Liver (tissue), 8 donors: ENCODE measurements at regions not wholly inside any gene's neighbourhood (a gene's known extent, or its start where the extent isn't known, plus 50 kb on each side); places are given as distances from the start of the nearest gene placed in this dataset.

ENCODE experiments used
- DNase-seq: peaks from one replicate; pipeline ENCODE4 v3.0.0-alpha.2; 2017; ENCODE audit warnings: low spot score
- H3K27ac ChIP-seq, 2 donors: one replicate each; pipeline ENCODE4 v1.7.0; 2013; ENCODE audit warnings: inconsistent platforms in 2 of 2, low read length in 2 of 2, control low read depth in 1 of 2, low read depth in 1 of 2, mild to moderate bottlenecking in 1 of 2
- H3K27me3 ChIP-seq, 4 donors: one replicate each; pipeline versions ENCODE4 v1.6.1 to v1.7.0; 2013; ENCODE audit warnings: low read length in 3 of 4, inconsistent platforms in 1 of 4, mild to moderate bottlenecking in 1 of 4, moderate library complexity in 1 of 4; ENCODE audit not compliant: control insufficient read depth in 4 of 4, insufficient read depth in 4 of 4
- H3K36me3 ChIP-seq, 4 donors: one replicate each; pipeline versions ENCODE4 v1.6.1 to v1.7.0; 2013; ENCODE audit warnings: low read length in 3 of 4, mild to moderate bottlenecking in 3 of 4, low read depth in 1 of 4, moderate library complexity in 1 of 4; ENCODE audit not compliant: control insufficient read depth in 4 of 4, insufficient read depth in 3 of 4
- H3K4me1 ChIP-seq, 4 donors: one replicate each; pipeline versions ENCODE4 v1.6.1 to v1.7.0; 2013; ENCODE audit warnings: low read length in 3 of 4, mild to moderate bottlenecking in 3 of 4, moderate library complexity in 1 of 4; ENCODE audit not compliant: control insufficient read depth in 4 of 4, insufficient read depth in 4 of 4
- H3K4me3 ChIP-seq, 3 donors: one replicate each; pipeline versions ENCODE4 v1.6.1 to v1.7.0; 2013; ENCODE audit warnings: low read length in 3 of 3, control low read depth in 1 of 3, low read depth in 1 of 3, mild to moderate bottlenecking in 1 of 3
- H3K9ac ChIP-seq, 2 donors: one replicate each; pipeline ENCODE4 v1.7.0; 2013; ENCODE audit warnings: low read length in 2 of 2, mild to moderate bottlenecking in 2 of 2, moderate library complexity in 2 of 2, control low read depth in 1 of 2, low read depth in 1 of 2
- H3K9me3 ChIP-seq, 4 donors: one replicate each; pipeline versions ENCODE4 v1.6.1 to v1.7.0; 2013; ENCODE audit warnings: low read length in 3 of 4; ENCODE audit not compliant: control insufficient read depth in 4 of 4
- ATF3 ChIP-seq: IDR thresholded peaks from 2 replicates; pipeline ENCODE4 v1.6.1; 2016; ENCODE audit warnings: antibody characterized with exemption
- CTCF ChIP-seq: fragments of 150-350 bp; IDR thresholded peaks from 2 replicates; pipeline ENCODE4 v1.5.1; 2017; ENCODE audit warnings: improper control_type of control experiment, low read depth, low read length; ENCODE audit not compliant: missing input control
- EGR1 ChIP-seq, 2 donors: IDR thresholded peaks; 2 replicates each; pipeline ENCODE4 v1.6.1; 2016 to 2018; ENCODE audit warnings: antibody characterized with exemption in 2 of 2, low read depth in 2 of 2
- FOXA1 ChIP-seq: IDR thresholded peaks from 2 replicates; pipeline ENCODE4 v1.6.1; 2016; ENCODE audit warnings: antibody characterized with exemption
- GABPA ChIP-seq, 2 donors: IDR thresholded peaks in 1 of 2; conservative IDR thresholded peaks in 1 of 2; 2 replicates each; pipeline ENCODE4 v1.6.1; 2016; ENCODE audit warnings: antibody characterized with exemption in 2 of 2, mild to moderate bottlenecking in 1 of 2, moderate library complexity in 1 of 2
- HNF4A ChIP-seq, 2 donors: conservative IDR thresholded peaks; 2 replicates each; pipeline ENCODE4 v1.6.1; 2016; ENCODE audit warnings: antibody characterized with exemption in 2 of 2, mild to moderate bottlenecking in 2 of 2
- HNF4G ChIP-seq: IDR thresholded peaks from 2 replicates; pipeline ENCODE4 v1.6.1; 2016; ENCODE audit warnings: antibody characterized with exemption
- JUND ChIP-seq, 2 donors: IDR thresholded peaks; 2 replicates each; pipeline ENCODE4 v1.6.1; 2016; ENCODE audit warnings: antibody characterized with exemption in 2 of 2
- MAX ChIP-seq: IDR thresholded peaks from 2 replicates; pipeline ENCODE4 v1.6.1; 2016; ENCODE audit warnings: antibody characterized with exemption
- NR2F2 ChIP-seq: IDR thresholded peaks from 2 replicates; pipeline ENCODE4 v1.6.1; 2016; ENCODE audit warnings: antibody characterized with exemption
- RAD21 ChIP-seq, 2 donors: IDR thresholded peaks; 2 replicates each; pipeline ENCODE4 v1.6.1; 2016; ENCODE audit warnings: antibody characterized with exemption in 2 of 2, mild to moderate bottlenecking in 2 of 2
- REST ChIP-seq: IDR thresholded peaks from 2 replicates; pipeline ENCODE4 v1.6.1; 2016; ENCODE audit warnings: antibody characterized with exemption, mild to moderate bottlenecking
- RXRA ChIP-seq, 2 donors: IDR thresholded peaks; 2 replicates each; pipeline ENCODE4 v1.6.1; 2017 to 2018; ENCODE audit warnings: antibody characterized with exemption in 2 of 2, mild to moderate bottlenecking in 1 of 2
- SP1 ChIP-seq: IDR thresholded peaks from 2 replicates; pipeline ENCODE4 v1.6.1; 2018; ENCODE audit warnings: antibody characterized with exemption, mild to moderate bottlenecking
- ZBTB33 ChIP-seq: IDR thresholded peaks from 2 replicates; pipeline ENCODE4 v1.6.1; 2016; ENCODE audit warnings: antibody characterized with exemption
- WGBS: extraction: QIAGEN DNeasy Blood & Tissue Kit; methylation state at CpG from one replicate; pipeline ENCODE4 v1.1.7; 2013; 5-methylcytosine and 5-hydroxymethylcytosine counted together
- donor health status: healthy.
- donor health status: healthy.
- donor health status: healthy.
- donor health status: healthy.
- donor health status: healthy.

GRCh38 chr5:93964421-93964820 is 223.0 kb upstream of the POU5F2 start:
- Histone ChIP-seq H3K27ac (no peak overlapping the region), H3K27me3 (no peaks in the 10 kb centered on the region), H3K9me3 (no peaks in the 10 kb centered on the region), H3K4me1 (no peaks in the 10 kb centered on the region), H3K4me3 (no peak overlapping the region), H3K36me3 (peaks cover 0 to 3% (median 0%) of the 10 kb centered on the region in 4 donors), H3K9ac (no peak overlapping the region)
- TF ChIP-seq NR2F2 (no peak), RAD21 (IDR thresholded peaks at IDR 0.05) (no peak), ATF3 (no peak), CTCF (no peak), HNF4A (conservative IDR thresholded peaks at IDR 0.05) (no peak), HNF4G (no peak), ZBTB33 (no peak)
- DNase-seq = no peak
- WGBS = 99% methylated on average over 1 of the region's 1 CpG

- no peak for DNase-seq
- 97% methylated on average over 3 of the region's 3 CpGs for WGBS
- Histone ChIP-seq H3K36me3 (peaks cover 0 to 3% (median 0%) of the 10 kb centered on the region in 4 donors), H3K9ac (no peak overlapping the region), H3K9me3 (no peaks in the 10 kb centered on the region), H3K4me1 (no peaks in the 10 kb centered on the region), H3K4me3 (no peak overlapping the region), H3K27ac (no peak overlapping the region), H3K27me3 (no peaks in the 10 kb centered on the region)
- no peak for TF ChIP-seq RXRA (IDR thresholded peaks at IDR 0.05)
- no peak for TF ChIP-seq JUND (IDR thresholded peaks at IDR 0.05)
- TF ChIP-seq CTCF = no peak
- no peak for TF ChIP-seq SP1
- no peak for TF ChIP-seq MAX
- TF ChIP-seq RAD21 (IDR thresholded peaks at IDR 0.05) = no peak
- no peak for TF ChIP-seq ATF3
- no peak for TF ChIP-seq FOXA1
- TF ChIP-seq REST = no peak
- TF ChIP-seq HNF4A (conservative IDR thresholded peaks at IDR 0.05) = no peak
- TF ChIP-seq ZBTB33 = no peak
- TF ChIP-seq GABPA (IDR thresholded peaks at IDR 0.05 in 1 of 2, conservative IDR thresholded peaks at IDR 0.05 in 1 of 2) = no peak
- TF ChIP-seq NR2F2 = no peak
- no peak for TF ChIP-seq EGR1 (IDR thresholded peaks at IDR 0.05; ENCODE audit: low read depth in 2 of 2)
Observed at GRCh38 chr5:93960042-93960441, 218.6 kb upstream of the POU5F2 start.
